ENCODE measurements at regions not wholly inside any gene's neighbourhood (a gene's known extent, or its start where the extent isn't known, plus 50 kb on each side); places are given as distances from the start of the nearest gene placed in this dataset.

DNA sequence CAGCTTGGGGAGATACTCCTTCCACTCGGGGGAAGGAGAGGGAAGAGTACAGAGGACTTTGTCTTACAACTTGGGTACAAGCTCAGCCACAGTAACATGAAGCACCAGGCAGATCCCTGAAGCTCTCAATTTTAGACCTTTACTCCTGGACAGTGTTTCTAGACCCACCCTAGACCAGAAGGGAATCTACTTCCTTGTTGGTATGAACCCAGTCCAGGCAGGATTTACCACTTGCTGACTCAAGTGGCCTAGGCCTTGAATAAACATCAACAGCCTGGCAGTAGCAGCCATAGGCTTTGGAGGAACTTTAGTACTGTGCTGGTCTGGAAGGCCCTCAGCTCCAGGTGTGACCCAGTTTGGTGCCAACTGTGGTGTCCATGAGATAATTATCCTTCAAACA is 173.1 kb downstream of the ADRA2A start:
- RAD21 ChIA-PET (ENCODE audit: unreplicated experiment) = no interaction called here
- Histone ChIP-seq H2AFZ (ENCODE audit: control insufficient read depth, low read depth, low read length) (no peak overlapping the region), H3K27ac (ENCODE audit: control insufficient read depth, insufficient read depth) (no peak overlapping the region), H3K36me3 (ENCODE audit: control insufficient read depth in 2 of 2, insufficient read depth in 2 of 2, low read length in 1 of 2) (no peaks in the 10 kb centered on the region), H4K20me1 (ENCODE audit: control insufficient read depth, insufficient read depth) (no peaks in the 10 kb centered on the region), H3K79me2 (ENCODE audit: control insufficient read depth, insufficient read depth, low read length) (no peaks in the 10 kb centered on the region), H3K9ac (ENCODE audit: control insufficient read depth, insufficient read depth, low read length) (no peak overlapping the region), H3K4me2 (ENCODE audit: control insufficient read depth, insufficient read depth) (no peak overlapping the region), H3K4me3 (no peak overlapping the region), H3K4me1 (ENCODE audit: control insufficient read depth, insufficient read depth, low read length) (no peaks in the 10 kb centered on the region), H3K27me3 (replicated peaks in 1 of 2; ENCODE audit: control insufficient read depth in 2 of 2, insufficient read depth in 2 of 2, low read length in 1 of 2) (no peaks in the 10 kb centered on the region; a peak in 1 of 4 replicates), H3K9me3 (replicated peaks; ENCODE audit: control insufficient read depth, insufficient read depth, low read length) (no peaks in the 10 kb centered on the region)
- no peak for ATAC-seq
- TF ChIP-seq SIX5 (IDR thresholded peaks at IDR 0.05; ENCODE audit: low read depth, low read length, severe bottlenecking) (no peak), NFIC (IDR thresholded peaks at IDR 0.05; ENCODE audit: low read depth, low read length) (no peak), RUNX3 (IDR thresholded peaks at IDR 0.05; ENCODE audit: low read length) (no peak), ASH2L (IDR thresholded peaks at IDR 0.05; ENCODE audit: borderline replicate concordance, low read depth) (no peak), RAD21 (IDR thresholded peaks at IDR 0.05; ENCODE audit: insufficient read depth, low read depth, low read length) (no peak), ZNF622 (IDR thresholded peaks at IDR 0.05) (no peak), CEBPB (IDR thresholded peaks at IDR 0.05; ENCODE audit: borderline replicate concordance in 1 of 2, low read depth in 2 of 2, low read length in 2 of 2) (no peak), RB1 (IDR thresholded peaks at IDR 0.05; ENCODE audit: borderline replicate concordance) (no peak), RCOR1 (conservative IDR thresholded peaks at IDR 0.05; ENCODE audit: low read depth, low read length) (no peak), EZH2 (IDR thresholded peaks at IDR 0.05; ENCODE audit: borderline replicate concordance, control insufficient read depth, low read depth, low read length) (no peak), TAF1 (IDR thresholded peaks at IDR 0.05; ENCODE audit: borderline replicate concordance, low read depth, low read length) (no peak), SIN3A (IDR thresholded peaks at IDR 0.05; ENCODE audit: low read depth, low read length) (no peak), IRF4 (IDR thresholded peaks at IDR 0.05; ENCODE audit: low read depth, low read length) (no peak)
- TF ChIP-seq, protein P1, sequence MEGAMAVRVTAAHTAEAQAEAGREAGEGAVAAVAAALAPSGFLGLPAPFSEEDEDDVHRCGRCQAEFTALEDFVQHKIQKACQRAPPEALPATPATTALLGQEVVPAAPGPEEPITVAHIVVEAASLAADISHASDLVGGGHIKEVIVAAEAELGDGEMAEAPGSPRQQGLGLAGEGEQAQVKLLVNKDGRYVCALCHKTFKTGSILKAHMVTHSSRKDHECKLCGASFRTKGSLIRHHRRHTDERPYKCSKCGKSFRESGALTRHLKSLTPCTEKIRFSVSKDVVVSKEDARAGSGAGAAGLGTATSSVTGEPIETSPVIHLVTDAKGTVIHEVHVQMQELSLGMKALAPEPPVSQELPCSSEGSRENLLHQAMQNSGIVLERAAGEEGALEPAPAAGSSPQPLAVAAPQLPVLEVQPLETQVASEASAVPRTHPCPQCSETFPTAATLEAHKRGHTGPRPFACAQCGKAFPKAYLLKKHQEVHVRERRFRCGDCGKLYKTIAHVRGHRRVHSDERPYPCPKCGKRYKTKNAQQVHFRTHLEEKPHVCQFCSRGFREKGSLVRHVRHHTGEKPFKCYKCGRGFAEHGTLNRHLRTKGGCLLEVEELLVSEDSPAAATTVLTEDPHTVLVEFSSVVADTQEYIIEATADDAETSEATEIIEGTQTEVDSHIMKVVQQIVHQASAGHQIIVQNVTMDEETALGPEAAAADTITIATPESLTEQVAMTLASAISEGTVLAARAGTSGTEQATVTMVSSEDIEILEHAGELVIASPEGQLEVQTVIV (IDR thresholded peaks at IDR 0.05; ENCODE audit: borderline replicate concordance, partially characterized antibody) = no peak
- TF ChIP-seq, protein P2, sequence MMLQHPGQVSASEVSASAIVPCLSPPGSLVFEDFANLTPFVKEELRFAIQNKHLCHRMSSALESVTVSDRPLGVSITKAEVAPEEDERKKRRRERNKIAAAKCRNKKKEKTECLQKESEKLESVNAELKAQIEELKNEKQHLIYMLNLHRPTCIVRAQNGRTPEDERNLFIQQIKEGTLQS (IDR thresholded peaks at IDR 0.05; ENCODE audit: borderline replicate concordance, extremely low read depth, low read depth, low read length) = no peak
- no TSS peak for BruUV-seq (replicated peaks)
- POLR2A ChIA-PET = no interaction called here
- FAIRE-seq = no peak
- 0% methylated on average over 1 of the region's 1 CpG for WGBS (ENCODE audit: insufficient coverage, insufficient replicate concordance, low lambda C conversion rate, missing lambda C conversion rate)
- SMC1A ChIA-PET (ENCODE audit: uncharacterized antibody, unreplicated experiment) = no interaction called here
- DNase-seq (ENCODE audit: low read depth, low spot score) = no peak
- CTCF ChIA-PET = interaction anchor here (0.6 to 1.5 kb wide), 2 partner anchors 10 to 1041 kb away, joined by 3 to 6 read pairs; no protein-coding TSS in a partner anchor
- in situ Hi-C loops (cut with MboI) (no loop called here), intact Hi-C loops (cut with micrococcal nuclease; ENCODE audit: unreplicated experiment) (no loop called here)
